ENCODE measurements at regions not wholly inside any gene's neighbourhood (a gene's known extent, or its start where the extent isn't known, plus 50 kb on each side); places are given as distances from the start of the nearest gene placed in this dataset.

GRCh38 chr9:86483496-86483895 lies 129.3 kb upstream of the TUT7 start:
- no peak for TF ChIP-seq CTCF (IDR thresholded peaks at IDR 0.05)

GRCh38 chr9:86481466-86481865 lies 127.3 kb upstream of the TUT7 start:
- no peak for TF ChIP-seq CTCF (IDR thresholded peaks at IDR 0.05)

- TF ChIP-seq CTCF (IDR thresholded peaks at IDR 0.05) = no peak
Observed at GRCh38 chr9:86471171-86471815, 117.1 kb upstream of the TUT7 start.

GRCh38 chr9:86470326-86470725 lies 116.1 kb upstream of the TUT7 start:
- TF ChIP-seq CTCF (IDR thresholded peaks at IDR 0.05) = no peak

DNA sequence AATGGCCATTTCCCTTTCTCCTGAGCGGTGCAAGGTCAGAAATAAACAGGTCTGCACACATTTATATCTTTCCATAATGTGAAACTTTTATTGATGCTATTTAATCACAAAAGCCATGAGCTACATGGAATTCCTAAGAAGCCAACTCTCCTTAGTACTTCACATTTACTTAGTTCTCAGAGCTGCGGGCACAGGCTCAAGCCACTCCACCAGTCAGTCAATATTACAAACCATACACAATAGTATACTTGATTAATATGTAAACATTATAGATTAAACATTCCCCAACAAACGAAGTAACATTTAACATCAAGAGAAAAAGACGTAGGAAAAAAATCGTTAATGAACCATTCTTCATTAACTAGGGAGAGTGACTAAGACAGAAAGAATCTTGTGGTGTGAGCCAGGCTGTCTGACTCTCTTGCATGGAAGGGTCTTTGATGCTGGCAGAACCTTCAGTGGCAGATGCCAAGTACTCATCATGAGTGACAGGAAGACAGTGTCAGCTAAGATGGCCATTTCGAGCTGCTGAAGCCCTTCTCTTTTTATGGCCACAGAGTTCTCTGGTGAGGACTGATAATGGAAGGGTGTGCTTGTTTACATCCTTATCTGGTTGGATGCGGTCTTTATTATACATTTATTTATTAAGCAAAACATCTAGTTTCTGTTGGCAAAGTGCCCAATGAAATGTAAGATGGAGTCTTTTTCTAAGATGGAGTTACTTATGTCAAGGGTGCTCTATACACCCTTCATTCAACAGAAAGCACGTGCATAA lies 115.5 kb upstream of the TUT7 start:
- TF ChIP-seq CTCF (IDR thresholded peaks at IDR 0.05) = no peak

GRCh38 chr9:86464242-86464641 lies 110.0 kb upstream of the TUT7 start:
- no peak for TF ChIP-seq CTCF (IDR thresholded peaks at IDR 0.05)

DNA sequence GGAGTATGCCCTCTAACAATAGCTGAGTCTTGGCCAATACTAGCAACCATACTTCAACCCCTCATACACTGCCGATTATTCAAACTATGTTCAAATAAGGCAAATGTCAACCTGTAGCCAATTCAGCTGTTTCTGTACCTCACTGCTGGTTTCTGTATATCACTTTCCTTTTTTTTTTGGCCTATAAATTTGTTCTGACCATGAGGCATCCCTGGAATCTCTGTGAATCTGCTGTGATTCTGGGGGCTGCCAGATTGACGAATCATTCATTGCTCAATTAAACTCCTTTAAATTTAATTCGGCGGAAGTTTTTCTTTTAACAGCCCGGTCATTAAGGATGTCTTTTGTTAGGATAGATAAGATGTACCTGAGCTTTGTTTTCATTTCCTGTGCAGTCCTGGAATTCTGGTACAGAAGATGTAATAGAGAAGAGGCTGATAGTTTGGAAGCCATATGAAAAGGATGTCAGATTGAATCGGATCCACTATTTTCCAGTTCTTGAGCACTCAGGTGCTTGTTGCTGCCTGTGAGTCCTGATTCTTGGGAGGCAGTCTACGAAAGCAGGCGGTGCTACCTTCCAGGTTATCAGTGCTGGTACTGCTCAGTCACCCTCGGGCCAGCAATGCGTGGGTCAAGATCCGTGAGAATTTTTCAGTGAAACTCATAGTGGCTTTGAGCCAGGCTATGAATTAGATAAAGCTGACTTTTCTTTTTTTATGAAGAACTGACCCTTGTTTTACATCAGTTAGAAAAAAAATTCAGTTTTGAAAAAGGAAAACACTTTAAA lies 106.2 kb upstream of the TUT7 start:
- TF ChIP-seq CTCF (IDR thresholded peaks at IDR 0.05) = no peak
